Activated CD8-positive, alpha-beta memory T cell treated with anti-CD3 and anti-CD28 coated beads for 48 hours (primary cell): ENCODE measurements at regions not wholly inside any gene's neighbourhood (a gene's known extent, or its start where the extent isn't known, plus 50 kb on each side); places are given as distances from the start of the nearest gene placed in this dataset.

Experiments
- DNase-seq, 3 experiments: peaks; one replicate each; pipeline ENCODE4 v3.0.0-alpha.2; 2020; ENCODE audit warnings: low read depth in 2 of 3, low spot score in 2 of 3

GRCh38 chr11:95516786-95517185 lies 272.8 kb downstream of the FAM76B start:
- DNase-seq, result no peak

- no peak for DNase-seq
Observed at GRCh38 chr11:95516175-95516574, 273.4 kb downstream of the FAM76B start.

DNA sequence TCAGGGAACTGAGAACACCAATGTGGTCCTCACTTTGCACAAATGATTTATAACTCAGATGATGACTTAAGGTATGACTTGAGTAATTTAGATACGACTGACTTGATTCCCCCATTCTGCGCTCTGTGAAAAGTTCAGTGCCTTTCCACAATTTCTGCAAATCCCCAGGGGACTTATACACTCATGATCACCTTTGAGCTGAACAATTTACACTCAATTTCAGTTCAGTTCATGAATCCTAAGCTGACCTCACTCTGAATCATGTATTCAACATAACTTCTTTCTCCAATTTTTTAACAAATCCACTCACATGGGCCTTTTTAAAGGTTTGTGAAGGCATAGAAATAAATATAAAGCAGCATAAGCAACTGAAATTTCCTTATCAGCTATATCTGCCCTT lies 274.2 kb downstream of the FAM76B start:
- no peak for DNase-seq

DNA sequence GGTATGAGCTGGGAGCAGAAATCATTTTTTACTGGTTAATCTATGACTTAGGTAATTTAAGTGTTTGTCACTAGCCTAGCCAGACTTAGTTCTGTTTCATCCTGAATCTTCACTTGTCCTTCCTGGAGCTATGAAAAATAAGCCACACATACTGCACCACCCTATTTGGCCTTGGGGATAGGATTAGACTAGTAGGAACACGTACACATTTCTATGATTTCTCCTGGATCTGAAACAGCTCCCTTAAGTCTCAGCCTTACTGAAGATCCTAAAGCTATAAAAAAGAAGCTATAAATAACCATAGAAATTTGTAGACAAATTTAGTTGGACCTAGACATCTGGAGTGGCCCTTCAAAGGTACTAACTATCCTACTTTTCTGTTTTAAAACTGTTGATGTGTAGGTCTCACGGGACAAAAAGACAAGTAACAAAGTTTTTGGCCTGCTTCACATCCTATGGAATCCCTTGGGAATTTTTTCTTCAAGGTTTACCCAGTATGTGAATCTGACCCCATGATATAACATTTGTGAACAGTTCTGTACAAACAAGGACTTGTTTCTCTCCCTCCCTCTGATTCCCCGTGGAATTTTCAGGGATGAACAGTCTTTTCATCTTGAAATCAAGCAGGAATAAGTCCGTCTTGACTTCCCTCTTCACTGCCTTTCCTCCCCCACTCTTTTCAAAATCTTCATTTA lies 275.0 kb downstream of the FAM76B start:
- no peak for DNase-seq

- DNase-seq, result no peak
Observed at GRCh38 chr11:95512682-95513081, 276.9 kb downstream of the FAM76B start.

GRCh38 chr11:95512177-95512576 lies 277.4 kb downstream of the FAM76B start:
- DNase-seq, result no peak

GRCh38 chr11:95508219-95508890 lies 277.4 kb upstream of the SESN3 start:
- no peak for DNase-seq

DNA sequence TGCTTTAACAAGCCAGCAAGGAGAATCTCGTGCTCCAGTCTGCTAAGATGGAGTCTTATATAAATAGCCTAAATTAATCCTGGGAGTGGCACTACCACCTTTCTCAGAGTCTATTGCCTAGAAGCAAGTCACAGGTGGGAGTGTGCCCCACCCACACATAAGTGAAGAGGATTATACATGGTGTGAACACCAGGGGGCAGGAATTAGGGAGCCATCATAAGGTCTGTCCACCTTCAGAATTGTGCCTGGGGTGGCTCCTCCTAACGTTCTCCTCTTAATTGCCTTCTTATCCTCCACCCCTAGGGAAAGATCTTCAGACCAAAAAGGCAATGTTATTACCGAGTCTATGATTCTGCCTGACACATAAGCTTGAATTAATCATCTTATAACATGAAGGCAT lies 276.8 kb upstream of the SESN3 start:
- no peak for DNase-seq

DNA sequence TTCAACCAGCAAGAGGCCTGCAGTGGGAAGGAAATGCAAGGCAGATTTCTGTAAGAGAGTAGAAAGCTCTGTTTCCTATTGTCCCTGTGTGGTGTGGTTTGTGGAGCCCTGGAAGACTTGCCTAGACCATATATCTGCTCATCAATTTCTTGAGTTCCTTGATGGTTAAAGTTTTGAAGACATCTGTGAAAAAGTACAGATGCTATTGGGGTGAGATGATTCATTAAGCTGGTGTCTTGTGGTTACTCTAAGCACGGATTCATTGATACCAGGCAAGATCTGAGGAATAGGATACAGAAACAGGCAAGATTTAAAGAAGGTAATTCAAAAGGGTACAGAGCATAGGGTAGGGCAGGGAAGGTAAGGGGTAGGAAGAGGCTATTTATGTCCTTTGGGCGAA lies 275.8 kb upstream of the SESN3 start:
- no peak for DNase-seq

GRCh38 chr11:95505927-95506426 lies 275.0 kb upstream of the SESN3 start:
- no peak for DNase-seq

GRCh38 chr11:95503047-95503446 lies 272.0 kb upstream of the SESN3 start:
- DNase-seq, result no peak

- no peak for DNase-seq
Observed at GRCh38 chr11:95502522-95502921, 271.5 kb upstream of the SESN3 start.

DNA sequence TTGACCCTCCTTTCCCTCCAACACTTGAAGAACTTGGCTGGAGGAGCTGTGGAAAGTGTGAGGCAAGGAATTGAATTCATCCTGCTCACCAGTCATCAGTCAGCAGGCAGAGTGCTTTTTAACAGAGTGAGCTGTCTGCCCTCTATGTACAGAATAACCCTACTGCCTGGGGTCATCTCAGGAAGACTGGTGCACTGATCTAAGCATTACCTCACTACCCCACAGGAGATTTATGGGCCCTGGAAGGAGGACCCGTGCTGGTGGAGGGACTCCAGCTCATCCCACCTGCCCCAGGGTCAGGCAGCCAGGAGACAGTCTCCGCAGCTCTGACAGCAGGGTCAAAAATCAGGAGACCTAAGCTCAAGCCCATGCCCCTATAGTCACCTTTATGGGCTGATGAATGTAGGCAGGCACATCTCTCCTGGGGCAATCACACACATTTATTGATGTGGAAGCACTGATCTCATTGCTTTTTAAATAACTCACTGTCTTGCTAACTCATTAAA lies 270.8 kb upstream of the SESN3 start:
- no peak for DNase-seq

DNA sequence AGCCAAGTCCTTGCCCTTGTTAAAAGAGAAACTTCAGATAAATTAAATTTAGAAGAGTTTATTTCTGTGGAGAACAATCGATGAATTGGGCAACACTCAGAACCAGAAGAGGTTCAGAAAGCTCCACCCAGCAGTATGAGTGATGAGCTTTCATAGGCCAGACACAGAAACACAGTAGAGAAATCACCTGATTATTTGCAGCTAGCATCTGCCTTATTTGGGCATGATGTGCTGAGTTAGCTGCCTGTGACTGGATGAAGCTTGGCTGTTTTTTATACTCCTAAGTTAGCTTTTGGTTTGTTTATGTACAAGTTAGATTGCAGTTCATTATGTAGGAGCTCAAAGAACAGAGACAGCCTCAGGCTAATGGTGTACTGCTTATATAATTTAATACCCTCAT lies 269.5 kb upstream of the SESN3 start:
- DNase-seq, result no peak

DNA sequence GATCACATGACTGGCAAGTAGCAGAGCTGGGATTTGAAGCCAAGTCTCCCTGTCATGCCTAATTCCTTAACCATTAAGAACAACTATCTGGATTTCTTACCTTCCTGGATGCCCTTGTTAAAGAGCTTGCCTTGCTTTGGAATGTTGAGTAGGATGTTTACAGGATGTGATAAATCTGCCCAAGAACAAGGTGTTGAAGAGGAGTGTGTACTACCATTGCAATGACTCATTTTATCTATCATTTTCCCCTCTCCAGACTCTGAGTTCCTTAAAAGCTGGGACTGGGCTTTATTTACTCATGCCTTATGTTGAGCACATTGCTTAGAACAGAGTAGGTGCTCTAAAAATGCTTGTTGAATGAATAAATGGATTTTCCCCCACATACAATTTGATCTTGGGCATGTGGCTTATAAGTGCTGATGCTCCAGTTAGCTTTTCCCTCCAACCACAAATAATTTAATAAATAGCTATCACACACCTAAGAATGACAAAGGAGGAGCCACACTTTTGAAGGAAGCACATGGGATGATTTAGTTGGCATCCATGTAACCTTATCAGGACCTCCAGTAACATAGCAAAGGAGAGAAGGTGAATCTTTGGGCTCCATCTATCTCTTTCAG lies 268.6 kb upstream of the SESN3 start:
- DNase-seq, result no peak

DNA sequence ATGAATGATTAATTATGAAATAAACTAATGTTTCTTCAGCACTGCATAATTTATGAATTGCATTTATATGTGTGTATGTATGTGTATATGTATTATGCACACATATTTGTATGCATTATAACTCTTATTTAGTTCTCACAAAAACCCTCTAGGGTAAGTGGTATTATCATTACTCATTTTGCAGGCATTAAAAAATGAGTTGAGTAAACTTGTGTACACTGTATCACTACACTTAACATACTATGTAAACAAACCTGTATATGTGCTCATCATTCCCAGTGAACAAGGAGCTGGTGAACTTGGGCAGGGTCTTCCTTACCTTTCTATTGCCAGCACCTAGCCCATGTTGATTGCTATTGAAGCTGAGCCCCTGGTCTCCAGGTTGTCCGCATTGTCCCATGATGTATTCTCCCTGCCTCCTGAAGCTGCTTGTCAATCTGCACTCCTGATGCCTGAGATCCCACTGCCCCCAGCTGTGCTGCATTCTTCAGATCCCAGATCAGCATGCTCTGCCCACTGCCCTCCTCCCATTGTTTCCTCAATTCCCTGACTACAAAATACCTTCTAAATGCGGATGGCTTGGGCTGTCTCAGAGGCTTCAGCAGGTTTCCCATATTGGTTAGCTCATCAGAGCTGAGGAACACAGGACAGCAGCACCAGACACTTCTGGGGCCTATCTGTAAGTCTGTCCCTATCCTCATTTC lies 267.9 kb upstream of the SESN3 start:
- DNase-seq, result no peak

DNA sequence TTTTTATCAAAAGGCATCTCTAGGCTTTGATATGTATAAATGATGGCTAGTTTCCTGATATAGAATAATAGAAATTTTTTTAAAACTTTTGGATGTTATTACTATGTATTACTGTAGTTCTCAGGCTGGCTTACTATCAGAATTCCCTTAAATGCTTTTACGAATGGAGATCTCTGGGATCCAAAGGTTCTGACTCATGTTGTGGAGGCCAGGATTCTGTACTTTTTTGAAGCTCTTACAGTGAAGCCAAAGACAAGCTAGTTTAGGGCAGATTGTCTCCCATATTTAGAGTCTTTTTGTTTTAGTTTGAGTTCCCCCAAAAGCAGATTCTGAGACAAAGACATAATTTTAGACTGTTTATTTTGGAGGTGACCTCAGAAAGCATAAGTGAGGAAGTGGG lies 265.9 kb upstream of the SESN3 start:
- no peak for DNase-seq

- no peak for DNase-seq
Observed at GRCh38 chr11:95495706-95496105, 264.7 kb upstream of the SESN3 start.

DNA sequence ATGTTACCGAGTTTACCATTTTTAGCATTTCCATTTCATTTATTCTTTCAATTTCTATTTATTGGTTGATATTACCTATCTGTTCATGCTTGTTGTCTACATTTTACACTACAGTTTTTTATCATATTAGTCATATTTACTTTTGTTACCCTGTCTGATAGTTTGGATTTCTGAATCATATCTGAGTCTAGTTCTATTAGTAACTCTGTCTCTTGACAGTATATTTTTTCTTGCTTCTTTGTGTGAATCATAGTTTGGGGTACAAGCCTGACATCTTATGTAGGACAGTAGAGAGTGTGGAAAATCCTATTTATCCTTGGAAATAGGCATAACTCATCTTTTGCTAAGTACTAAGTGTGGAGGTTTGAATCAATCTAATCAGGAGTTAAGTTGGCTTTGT lies 263.9 kb upstream of the SESN3 start:
- no peak for DNase-seq

DNA sequence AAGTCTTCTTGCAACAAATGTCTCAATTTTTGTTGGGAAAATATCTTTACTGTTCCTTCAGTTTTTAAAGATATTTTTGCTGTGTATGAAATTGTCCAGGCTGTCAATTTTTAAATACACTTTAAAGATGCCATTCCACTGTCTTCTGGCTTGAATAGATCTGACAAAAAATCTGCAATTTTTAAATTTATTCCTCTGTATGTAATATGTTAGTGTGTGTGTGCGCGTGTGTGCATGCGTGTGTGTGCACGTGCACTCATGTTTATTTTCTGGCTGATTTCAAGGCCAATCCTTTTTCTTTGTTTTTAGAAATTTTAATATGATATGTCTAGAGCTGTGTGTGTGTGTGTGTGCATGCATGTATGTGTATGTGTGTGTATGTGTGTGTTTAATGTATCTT lies 263.2 kb upstream of the SESN3 start:
- DNase-seq, result no peak

GRCh38 chr11:95490625-95491024 lies 259.6 kb upstream of the SESN3 start:
- no peak for DNase-seq

- no peak for DNase-seq
Observed at GRCh38 chr11:95487938-95488337, 256.9 kb upstream of the SESN3 start.
